GM12872 (cell line): ENCODE measurements at regions not wholly inside any gene's neighbourhood (a gene's known extent, or its start where the extent isn't known, plus 50 kb on each side); places are given as distances from the start of the nearest gene placed in this dataset.

Experiments
- TF ChIP-seq, protein P1 (sequence below): IDR thresholded peaks from 3 replicates; pipeline ENCODE4 v1.5.1; 2011; ENCODE audit warnings: low read depth, mild to moderate bottlenecking, low read length, moderate library complexity; ENCODE audit not compliant: insufficient read depth

DNA sequence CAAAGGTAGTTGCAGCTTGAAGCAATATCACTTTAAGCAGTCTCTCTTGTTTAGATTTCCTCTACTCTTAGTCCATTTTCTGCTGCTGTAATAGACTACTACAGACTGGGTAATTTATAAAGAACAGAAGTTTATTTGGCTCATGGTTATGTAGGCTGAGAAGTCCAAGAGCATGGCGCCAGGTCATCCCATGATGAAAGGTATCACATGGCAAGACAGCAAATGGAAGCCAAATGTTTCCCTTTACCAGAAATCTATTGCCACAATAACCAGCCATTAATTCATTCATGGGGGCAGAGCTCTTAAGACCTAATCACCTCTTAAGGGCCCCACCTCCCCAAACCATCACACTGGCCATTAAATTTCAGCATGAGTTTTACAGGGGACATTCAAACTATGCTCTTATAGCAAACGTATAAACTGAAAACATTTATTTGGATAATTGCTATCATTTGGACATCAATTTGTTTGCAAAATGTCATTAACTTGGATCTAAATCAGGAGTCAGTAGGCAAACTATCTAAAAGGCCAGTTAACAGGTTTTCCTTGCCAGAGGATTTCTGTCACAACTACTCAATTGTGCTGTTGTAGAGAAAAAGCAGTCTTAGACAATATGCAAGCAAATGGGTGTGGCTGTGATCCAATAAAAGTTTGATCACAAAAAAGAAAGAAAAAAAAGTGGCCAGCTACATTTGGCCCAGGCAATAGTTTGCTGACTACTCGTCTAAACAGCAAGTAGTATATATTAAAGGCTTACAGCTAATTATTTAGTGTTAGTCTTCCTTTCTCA lies 75.7 kb upstream of the GUCY1A1 start:
- TF ChIP-seq, protein P1, sequence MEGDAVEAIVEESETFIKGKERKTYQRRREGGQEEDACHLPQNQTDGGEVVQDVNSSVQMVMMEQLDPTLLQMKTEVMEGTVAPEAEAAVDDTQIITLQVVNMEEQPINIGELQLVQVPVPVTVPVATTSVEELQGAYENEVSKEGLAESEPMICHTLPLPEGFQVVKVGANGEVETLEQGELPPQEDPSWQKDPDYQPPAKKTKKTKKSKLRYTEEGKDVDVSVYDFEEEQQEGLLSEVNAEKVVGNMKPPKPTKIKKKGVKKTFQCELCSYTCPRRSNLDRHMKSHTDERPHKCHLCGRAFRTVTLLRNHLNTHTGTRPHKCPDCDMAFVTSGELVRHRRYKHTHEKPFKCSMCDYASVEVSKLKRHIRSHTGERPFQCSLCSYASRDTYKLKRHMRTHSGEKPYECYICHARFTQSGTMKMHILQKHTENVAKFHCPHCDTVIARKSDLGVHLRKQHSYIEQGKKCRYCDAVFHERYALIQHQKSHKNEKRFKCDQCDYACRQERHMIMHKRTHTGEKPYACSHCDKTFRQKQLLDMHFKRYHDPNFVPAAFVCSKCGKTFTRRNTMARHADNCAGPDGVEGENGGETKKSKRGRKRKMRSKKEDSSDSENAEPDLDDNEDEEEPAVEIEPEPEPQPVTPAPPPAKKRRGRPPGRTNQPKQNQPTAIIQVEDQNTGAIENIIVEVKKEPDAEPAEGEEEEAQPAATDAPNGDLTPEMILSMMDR = no peak

DNA sequence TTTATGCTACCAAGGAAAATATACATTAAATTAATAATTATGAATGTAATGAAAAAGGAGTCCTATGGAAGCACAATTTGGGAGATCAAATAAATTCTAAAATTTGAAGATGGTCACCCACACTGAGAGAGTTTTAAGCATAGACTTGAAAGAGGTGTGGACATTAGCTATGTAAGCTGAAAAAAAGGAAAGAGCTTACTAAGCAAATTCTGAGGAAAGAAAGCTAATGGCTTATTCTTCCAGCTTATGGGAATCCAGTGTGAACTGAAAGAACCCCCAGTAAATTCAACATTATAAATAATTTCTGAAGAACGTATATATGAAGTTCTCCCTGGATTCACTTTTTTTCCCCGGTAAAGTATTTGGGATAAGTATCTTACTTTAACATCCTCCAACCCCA lies 78.2 kb upstream of the GUCY1A1 start:
- TF ChIP-seq, protein P1 = no peak

DNA sequence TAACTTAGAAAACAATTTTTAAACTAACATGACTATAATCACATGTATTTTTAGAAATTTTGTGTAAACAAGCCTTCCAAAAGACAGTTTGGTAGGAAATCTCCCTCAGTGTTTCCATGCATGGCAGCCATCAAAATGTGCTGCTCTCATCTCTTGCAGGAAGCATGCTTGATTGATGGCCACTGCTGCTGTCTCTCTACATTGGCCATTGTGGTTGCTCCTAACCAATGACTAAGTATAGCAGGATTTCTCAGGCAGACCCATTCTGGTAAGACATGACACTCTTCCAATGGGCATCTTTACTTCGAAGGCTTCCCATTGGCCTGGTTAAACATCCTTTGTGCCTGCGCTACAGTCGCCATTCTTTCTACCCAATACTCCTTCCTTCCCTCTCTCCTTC lies 78.9 kb upstream of the GUCY1A1 start:
- TF ChIP-seq, protein P1 = no peak

DNA sequence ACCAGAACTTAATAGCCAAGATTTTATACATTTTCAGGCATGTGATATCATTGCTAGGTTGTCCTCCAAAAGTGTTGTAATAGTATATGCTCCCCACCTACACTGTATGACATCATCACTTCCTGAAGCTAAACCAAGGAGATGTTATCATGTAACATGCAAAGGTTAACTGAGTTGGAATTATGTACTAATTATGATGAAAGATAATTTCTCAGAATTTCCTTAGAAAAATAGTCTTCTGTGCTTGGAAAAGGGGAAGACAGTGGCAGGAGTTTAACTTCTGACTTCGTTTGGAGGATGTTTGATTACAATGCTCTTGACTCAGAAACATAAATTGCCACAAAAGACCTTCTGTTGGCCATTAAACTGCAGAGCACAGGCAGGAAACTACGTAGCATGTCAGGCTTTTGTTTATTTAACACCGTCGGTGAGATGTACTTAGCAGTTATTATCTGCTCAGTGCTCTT lies 83.6 kb upstream of the GUCY1A1 start:
- TF ChIP-seq, protein P1 = no peak

DNA sequence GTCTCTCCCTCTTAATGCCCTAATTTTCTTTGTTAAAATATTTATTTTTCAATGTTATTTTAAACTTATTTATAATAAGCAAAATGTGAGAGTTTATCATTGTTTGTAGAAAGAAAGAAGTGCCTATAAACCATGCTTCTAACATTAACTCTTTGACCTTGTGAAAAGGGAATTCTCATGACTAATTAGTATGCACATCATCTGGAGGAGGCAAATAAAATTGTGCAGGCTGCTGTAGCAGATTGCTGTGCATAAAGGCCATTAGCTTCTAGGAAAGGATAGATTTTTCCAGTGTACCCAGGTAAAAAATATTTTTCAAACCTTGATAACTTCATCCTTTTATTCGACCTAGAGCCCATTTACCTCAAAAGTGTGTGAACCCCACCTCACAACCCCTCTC lies 84.6 kb upstream of the GUCY1A1 start:
- TF ChIP-seq, protein P1 = no peak

DNA sequence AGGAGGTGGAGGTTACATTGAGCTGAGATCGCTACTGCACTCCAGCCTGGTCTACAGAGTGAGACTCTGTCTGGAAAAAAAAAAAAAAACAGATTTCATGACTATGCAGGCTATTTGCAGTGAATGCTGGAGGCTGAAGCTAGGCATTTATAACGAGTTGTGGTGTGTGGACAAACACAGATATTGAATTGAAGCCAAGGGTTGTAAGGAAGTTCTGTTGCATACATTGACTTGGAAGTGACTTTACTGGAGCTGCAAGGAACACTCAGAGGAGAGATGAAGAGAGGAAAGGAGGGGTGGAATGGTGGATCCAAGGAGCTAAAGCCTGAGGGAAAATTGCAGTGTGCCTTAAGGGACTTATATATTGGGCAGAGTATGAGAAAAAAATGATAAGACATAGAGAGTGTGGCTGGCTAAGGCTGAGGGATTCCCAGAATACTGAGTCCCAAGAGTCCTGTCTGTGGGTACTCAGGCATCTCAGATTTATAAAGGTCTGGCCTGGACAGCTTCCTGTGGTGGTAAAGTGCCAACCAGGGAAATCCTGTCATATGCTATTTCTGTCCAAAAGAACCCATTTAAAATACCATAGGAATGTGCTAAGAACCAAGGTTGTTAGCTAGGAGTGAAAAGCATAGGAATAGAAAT lies 87.8 kb upstream of the GUCY1A1 start:
- TF ChIP-seq, protein P1 = no peak

DNA sequence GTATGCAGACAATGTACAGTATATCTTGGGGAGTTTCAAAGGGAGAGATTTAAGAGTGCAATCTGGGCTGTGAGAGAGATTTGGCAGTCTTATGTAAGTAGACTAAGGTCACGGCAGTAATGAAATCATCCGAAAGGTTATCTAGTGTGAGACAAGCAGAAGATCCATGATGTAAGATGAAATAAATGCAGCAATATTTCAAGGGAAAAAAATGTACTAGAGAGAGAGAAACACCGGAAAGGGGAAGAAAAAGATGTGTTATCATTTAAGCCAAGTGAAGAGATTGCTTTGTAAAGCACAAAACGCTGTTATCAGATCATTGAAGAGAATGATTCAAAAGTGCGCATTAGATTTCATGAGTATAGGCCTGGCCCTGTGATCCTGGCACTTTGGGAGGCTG lies 88.4 kb upstream of the GUCY1A1 start:
- TF ChIP-seq, protein P1 = no peak
